Spleen (tissue), 11 donors: ENCODE measurements at regions not wholly inside any gene's neighbourhood (a gene's known extent, or its start where the extent isn't known, plus 50 kb on each side); places are given as distances from the start of the nearest gene placed in this dataset.
A peak's percentile ranks its signal among the peaks of the same experiment; 100 is the strongest.

Experiments
- DNase-seq: peaks from one replicate; pipeline ENCODE4 v3.0.0-alpha.2; 2020
- H3K27ac ChIP-seq, 8 donors: fragments of 200-600 bp; sonication (generic) in 7 of 8; 1 replicate in 4 of 8; 2 replicates in 4 of 8; pipeline versions ENCODE4 v1.5.0 to v1.8.0; 2016 to 2021; ENCODE audit warnings: inconsistent platforms in 4 of 8, mild to moderate bottlenecking in 4 of 8, moderate library complexity in 1 of 8
- H3K27me3 ChIP-seq, 7 donors: fragments of 200-600 bp; sonication (generic) in 6 of 7; replicated peaks in 1 of 7; 1 replicate in 4 of 7; 2 replicates in 3 of 7; pipeline versions ENCODE4 v1.5.0 to v1.8.0; 2016 to 2021; ENCODE audit warnings: inconsistent platforms in 3 of 7, mild to moderate bottlenecking in 1 of 7
- H3K36me3 ChIP-seq, 6 donors: fragments of 200-600 bp; sonication (generic) in 5 of 6; 1 replicate in 4 of 6; 2 replicates in 2 of 6; pipeline versions ENCODE4 v1.5.0 to v1.8.0; 2016 to 2021; ENCODE audit warnings: inconsistent platforms in 2 of 6
- H3K4me1 ChIP-seq, 6 donors: fragments of 200-600 bp; sonication (generic) in 5 of 6; 1 replicate in 3 of 6; 2 replicates in 3 of 6; pipeline versions ENCODE4 v1.5.0 to v1.8.0; 2016 to 2021; ENCODE audit warnings: inconsistent platforms in 3 of 6
- H3K4me3 ChIP-seq, 8 donors: fragments of 200-600 bp; sonication (generic) in 7 of 8; 1 replicate in 4 of 8; 2 replicates in 4 of 8; pipeline versions ENCODE4 v1.5.0 to v1.8.0; 2016 to 2021; ENCODE audit warnings: inconsistent platforms in 4 of 8, mild to moderate bottlenecking in 4 of 8, moderate library complexity in 2 of 8
- H3K9me3 ChIP-seq, 8 donors: fragments of 200-600 bp; sonication (generic) in 7 of 8; 1 replicate in 4 of 8; 2 replicates in 4 of 8; pipeline versions ENCODE4 v1.5.0 to v1.8.0; 2016 to 2021; ENCODE audit warnings: inconsistent platforms in 4 of 8
- POLR2A ChIP-seq, 3 donors: fragments of 450-650 bp; IDR thresholded peaks; one replicate each; pipeline ENCODE4 v1.5.1; 2017; ENCODE audit warnings: antibody characterized with exemption in 3 of 3, mild to moderate bottlenecking in 1 of 3
- POLR2AphosphoS5 ChIP-seq, 3 donors: sonication (generic); formaldehyde crosslinking; IDR thresholded peaks; one replicate each; pipeline ENCODE4 v1.5.1; 2017; ENCODE audit warnings: antibody characterized with exemption in 3 of 3
- WGBS, 5 donors: extraction: QIAGEN DNeasy Blood & Tissue Kit in 3 of 5; methylation state at CpG; one replicate each; pipeline versions ENCODE4 v1.1.5 to v1.1.7; 2013 to 2018; 5-methylcytosine and 5-hydroxymethylcytosine counted together
- intact Hi-C: fragments of 100-400 bp; cut with DNase I; formaldehyde crosslinking; loops from one replicate; pipeline ENCODE4 v1.15.0; 2023; ENCODE audit warnings: low total_unique reads
- TF ChIP-seq, protein P1 (sequence below), 11 experiments: fragments of 200-600 bp in 7 of 11; fragments of 450-650 bp in 4 of 11; sonication (generic) in 4 of 11; IDR thresholded peaks in 8 of 11; conservative IDR thresholded peaks in 3 of 11; 1 replicate in 7 of 11; 2 replicates in 4 of 11; pipeline versions ENCODE4 v1.4.0 to v1.8.0; 2016 to 2021; ENCODE audit warnings: antibody characterized with exemption in 11 of 11, inconsistent platforms in 4 of 11, mild to moderate bottlenecking in 1 of 11
- donor health status: healthy with polysubstance abuse.
- donor health status: DM: no; HTN: no; CAD: no; lungs with moderate emphysema.
- donor health status: DM: no; HTN: no; CAD: no.
- donor health status: Bipolar disorder and iron deficiency.
- donor health status: healthy.
- donor health status: DM: no; HTN: no; CAD: no.
- donor health status: DM: yes; HTN: yes; CAD: no.

DNA sequence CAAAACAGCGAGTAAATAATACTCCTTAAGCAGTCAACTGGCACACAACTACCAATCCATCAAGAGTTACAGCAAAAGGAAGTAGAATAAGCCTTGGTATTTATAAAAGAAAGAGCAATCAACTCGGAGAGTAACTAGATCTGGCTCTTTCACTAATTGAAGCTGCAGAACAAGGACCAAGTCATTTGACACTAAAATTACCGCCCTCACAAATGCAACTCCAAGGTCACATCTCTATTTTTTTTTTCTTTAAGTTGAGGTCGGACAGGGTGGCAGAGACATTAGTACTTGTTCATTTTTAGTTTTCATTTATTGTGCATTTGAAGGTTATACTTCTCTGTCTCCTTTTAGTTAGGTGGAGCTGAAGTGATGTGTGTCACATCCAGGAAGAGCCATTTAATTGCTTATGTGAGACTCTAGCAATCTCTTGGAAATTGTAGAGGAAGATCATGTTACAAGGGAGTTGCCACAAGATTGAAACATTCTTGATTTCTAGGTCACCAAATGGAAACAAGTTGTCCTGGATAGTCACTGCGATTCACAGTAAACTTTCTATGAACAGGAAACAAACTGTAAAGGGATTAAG lies 138.1 kb upstream of the ADAMTS5 start:
- WGBS, 5 donors: 34 to 51% (median 42%) methylated on average over 5 of the region's 5 CpGs
- H3K36me3 ChIP-seq: no peaks in the 10 kb centered on the region
- peaks cover 0 to 7% (median 0%) of the 10 kb centered on the region in 8 donors for H3K9me3 ChIP-seq
- H3K4me3 ChIP-seq: no peak overlapping the region
- DNase-seq: no peak
- H3K27me3 ChIP-seq: no peaks in the 10 kb centered on the region
- TF ChIP-seq POLR2AphosphoS5 (IDR thresholded peaks at IDR 0.05) (no peak), POLR2A (IDR thresholded peaks at IDR 0.05) (no peak)
- TF ChIP-seq, protein P1, sequence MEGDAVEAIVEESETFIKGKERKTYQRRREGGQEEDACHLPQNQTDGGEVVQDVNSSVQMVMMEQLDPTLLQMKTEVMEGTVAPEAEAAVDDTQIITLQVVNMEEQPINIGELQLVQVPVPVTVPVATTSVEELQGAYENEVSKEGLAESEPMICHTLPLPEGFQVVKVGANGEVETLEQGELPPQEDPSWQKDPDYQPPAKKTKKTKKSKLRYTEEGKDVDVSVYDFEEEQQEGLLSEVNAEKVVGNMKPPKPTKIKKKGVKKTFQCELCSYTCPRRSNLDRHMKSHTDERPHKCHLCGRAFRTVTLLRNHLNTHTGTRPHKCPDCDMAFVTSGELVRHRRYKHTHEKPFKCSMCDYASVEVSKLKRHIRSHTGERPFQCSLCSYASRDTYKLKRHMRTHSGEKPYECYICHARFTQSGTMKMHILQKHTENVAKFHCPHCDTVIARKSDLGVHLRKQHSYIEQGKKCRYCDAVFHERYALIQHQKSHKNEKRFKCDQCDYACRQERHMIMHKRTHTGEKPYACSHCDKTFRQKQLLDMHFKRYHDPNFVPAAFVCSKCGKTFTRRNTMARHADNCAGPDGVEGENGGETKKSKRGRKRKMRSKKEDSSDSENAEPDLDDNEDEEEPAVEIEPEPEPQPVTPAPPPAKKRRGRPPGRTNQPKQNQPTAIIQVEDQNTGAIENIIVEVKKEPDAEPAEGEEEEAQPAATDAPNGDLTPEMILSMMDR (IDR thresholded peaks at IDR 0.05 in 8 of 11, conservative IDR thresholded peaks at IDR 0.05 in 3 of 11): no peak
- H3K27ac ChIP-seq: peak overlapping the region in 4 of 8 donors; percentile 22 to 54 (median 48)
- no peaks in the 10 kb centered on the region for H3K4me1 ChIP-seq
- intact Hi-C loops: no loop called here

GRCh38 chr21:27103768-27104167 lies 136.9 kb upstream of the ADAMTS5 start:
- no peak overlapping the region for H3K4me3 ChIP-seq
- H3K36me3 ChIP-seq: no peaks in the 10 kb centered on the region
- H3K9me3 ChIP-seq: peaks cover 0 to 15% (median 5%) of the 10 kb centered on the region in 8 donors
- no peaks in the 10 kb centered on the region for H3K4me1 ChIP-seq
- no peak overlapping the region for H3K27ac ChIP-seq
- intact Hi-C loops: no loop called here
- TF ChIP-seq POLR2A (IDR thresholded peaks at IDR 0.05) (no peak), POLR2AphosphoS5 (IDR thresholded peaks at IDR 0.05) (no peak)
- TF ChIP-seq, protein P1 (IDR thresholded peaks at IDR 0.05 in 8 of 11, conservative IDR thresholded peaks at IDR 0.05 in 3 of 11): no peak
- H3K27me3 ChIP-seq: no peaks in the 10 kb centered on the region
- DNase-seq: no peak

- intact Hi-C loops: no loop called here
- TF ChIP-seq, protein P1 (IDR thresholded peaks at IDR 0.05 in 8 of 11, conservative IDR thresholded peaks at IDR 0.05 in 3 of 11): no peak
- TF ChIP-seq POLR2A (IDR thresholded peaks at IDR 0.05) (no peak), POLR2AphosphoS5 (IDR thresholded peaks at IDR 0.05) (no peak)
- Histone ChIP-seq H3K27me3 (no peaks in the 10 kb centered on the region), H3K36me3 (no peaks in the 10 kb centered on the region), H3K9me3 (peaks cover 0 to 15% (median 7%) of the 10 kb centered on the region in 8 donors), H3K4me3 (no peak overlapping the region), H3K4me1 (no peaks in the 10 kb centered on the region), H3K27ac (no peak overlapping the region)
- 83 to 97% (median 91%) methylated on average over 1 of the region's 1 CpG for WGBS, 5 donors
- DNase-seq: no peak
These were observed 134.6 kb upstream of the ADAMTS5 start for GRCh38 chr21:27101523-27101922.

- Histone ChIP-seq H3K36me3 (no peaks in the 10 kb centered on the region), H3K27ac (no peak overlapping the region), H3K4me3 (no peak overlapping the region), H3K4me1 (no peaks in the 10 kb centered on the region), H3K27me3 (no peaks in the 10 kb centered on the region), H3K9me3 (peaks cover 0 to 17% (median 2%) of the 10 kb centered on the region in 8 donors)
- TF ChIP-seq, protein P1 (IDR thresholded peaks at IDR 0.05 in 8 of 11, conservative IDR thresholded peaks at IDR 0.05 in 3 of 11): no peak
- TF ChIP-seq POLR2AphosphoS5 (IDR thresholded peaks at IDR 0.05): no peak
- no peak for TF ChIP-seq POLR2A (IDR thresholded peaks at IDR 0.05)
- WGBS, 5 donors: 75 to 90% (median 84%) methylated on average over 5 of the region's 5 CpGs
- DNase-seq: no peak
- intact Hi-C loops: no loop called here
These were observed 127.5 kb upstream of the ADAMTS5 start for GRCh38 chr21:27094184-27094948.
